Vagina (tissue), 2 donors: ENCODE measurements at regions not wholly inside any gene's neighbourhood (a gene's known extent, or its start where the extent isn't known, plus 50 kb on each side); places are given as distances from the start of the nearest gene placed in this dataset.
A peak's percentile ranks its signal among the peaks of the same experiment; 100 is the strongest.

ENCODE experiments used
- DNase-seq, 2 donors: peaks; one replicate each; pipeline ENCODE4 v3.0.0-alpha.2; 2017; ENCODE audit errors: extremely low spot score in 2 of 2
- H3K27ac ChIP-seq: fragments of 200-600 bp; sonication (generic); one replicate; pipeline ENCODE4 v1.5.1; 2019
- H3K27me3 ChIP-seq: fragments of 200-600 bp; sonication (generic); one replicate; pipeline ENCODE4 v1.5.1; 2019
- H3K36me3 ChIP-seq, 2 donors: fragments of 200-600 bp; sonication (generic); one replicate each; pipeline ENCODE4 v1.5.1; 2017 to 2019
- H3K4me1 ChIP-seq: fragments of 200-600 bp; sonication (generic); one replicate; pipeline ENCODE4 v1.5.1; 2019
- H3K4me3 ChIP-seq, 2 donors: fragments of 200-600 bp; sonication (generic); 1 replicate in 1 of 2; 2 replicates in 1 of 2; pipeline ENCODE4 v1.5.1; 2016 to 2019
- H3K9me3 ChIP-seq: fragments of 200-600 bp; sonication (generic); one replicate; pipeline ENCODE4 v1.5.1; 2019
- CTCF ChIP-seq, 3 experiments: fragments of 450-650 bp in 2 of 3; fragments of 200-600 bp in 1 of 3; sonication (generic) in 1 of 3; IDR thresholded peaks; one replicate each; pipeline ENCODE4 v1.5.1; 2017 to 2019; ENCODE audit warnings: antibody characterized with exemption in 3 of 3, mild to moderate bottlenecking in 2 of 3, moderate library complexity in 2 of 3
- POLR2A ChIP-seq, 2 donors: fragments of 450-650 bp; IDR thresholded peaks; one replicate each; pipeline ENCODE4 v1.6.1; 2017; ENCODE audit warnings: antibody characterized with exemption in 2 of 2, mild to moderate bottlenecking in 2 of 2, moderate library complexity in 2 of 2
- POLR2AphosphoS5 ChIP-seq, 2 donors: sonication (generic); formaldehyde crosslinking; IDR thresholded peaks; one replicate each; pipeline ENCODE4 v1.9.0; 2017; ENCODE audit warnings: antibody characterized with exemption in 2 of 2, mild to moderate bottlenecking in 2 of 2, low read depth in 1 of 2; ENCODE audit not compliant: insufficient read depth in 1 of 2
- intact Hi-C: fragments of 100-400 bp; cut with DNase I; formaldehyde crosslinking; loops from one replicate; pipeline ENCODE4 v1.15.1; 2023

- no peaks in the 10 kb centered on the region for H3K36me3 ChIP-seq
- no peak overlapping the region for H3K27ac ChIP-seq
- H3K4me3 ChIP-seq = no peak overlapping the region
- intact Hi-C loops = no loop called here
- no peaks in the 10 kb centered on the region for H3K27me3 ChIP-seq
- H3K9me3 ChIP-seq = no peaks in the 10 kb centered on the region
- no peak for DNase-seq
- TF ChIP-seq CTCF (IDR thresholded peaks at IDR 0.05) = no peak
- peak in 1 of 2 donors; percentile 28 for TF ChIP-seq POLR2AphosphoS5 (IDR thresholded peaks at IDR 0.05; ENCODE audit: insufficient read depth in 1 of 2, low read depth in 1 of 2)
- peaks cover 12% of the 10 kb centered on the region for H3K4me1 ChIP-seq
Observed at GRCh38 chr3:187850258-187850921, 105.1 kb upstream of the BCL6 start.

GRCh38 chr3:187852842-187853730 is 107.8 kb upstream of the BCL6 start:
- intact Hi-C loops = no loop called here
- Histone ChIP-seq H3K4me3 (no peak overlapping the region), H3K4me1 (peaks cover 18% of the 10 kb centered on the region), H3K9me3 (no peaks in the 10 kb centered on the region), H3K27me3 (no peaks in the 10 kb centered on the region), H3K27ac (peak overlapping the region; percentile 25), H3K36me3 (no peaks in the 10 kb centered on the region)
- no peak for TF ChIP-seq POLR2AphosphoS5 (IDR thresholded peaks at IDR 0.05; ENCODE audit: insufficient read depth in 1 of 2, low read depth in 1 of 2)
- TF ChIP-seq POLR2A (IDR thresholded peaks at IDR 0.05) = no peak
- no peak for TF ChIP-seq CTCF (IDR thresholded peaks at IDR 0.05)
- DNase-seq = no peak

GRCh38 chr3:187855131-187855530 is 109.9 kb upstream of the BCL6 start:
- no peak overlapping the region for H3K4me3 ChIP-seq
- no peaks in the 10 kb centered on the region for H3K9me3 ChIP-seq
- peaks cover 18% of the 10 kb centered on the region for H3K4me1 ChIP-seq
- no peak for DNase-seq
- no peaks in the 10 kb centered on the region for H3K36me3 ChIP-seq
- no peak for TF ChIP-seq CTCF (IDR thresholded peaks at IDR 0.05)
- no peak for TF ChIP-seq POLR2AphosphoS5 (IDR thresholded peaks at IDR 0.05; ENCODE audit: insufficient read depth in 1 of 2, low read depth in 1 of 2)
- intact Hi-C loops = no loop called here
- H3K27ac ChIP-seq = no peak overlapping the region
- H3K27me3 ChIP-seq = no peaks in the 10 kb centered on the region

- no peak for DNase-seq
- Histone ChIP-seq H3K4me3 (no peak overlapping the region), H3K4me1 (peaks cover 18% of the 10 kb centered on the region), H3K36me3 (no peaks in the 10 kb centered on the region), H3K27me3 (no peaks in the 10 kb centered on the region), H3K27ac (no peak overlapping the region), H3K9me3 (no peaks in the 10 kb centered on the region)
- intact Hi-C loops = no loop called here
- TF ChIP-seq POLR2AphosphoS5 (IDR thresholded peaks at IDR 0.05; ENCODE audit: insufficient read depth in 1 of 2, low read depth in 1 of 2) (no peak), POLR2A (IDR thresholded peaks at IDR 0.05) (no peak), CTCF (IDR thresholded peaks at IDR 0.05) (no peak)
Observed at GRCh38 chr3:187856555-187856954, 111.3 kb upstream of the BCL6 start.

GRCh38 chr3:187858041-187858440 is 112.8 kb upstream of the BCL6 start:
- Histone ChIP-seq H3K27ac (peak overlapping the region; percentile 33), H3K4me1 (peaks cover 10% of the 10 kb centered on the region), H3K4me3 (no peak overlapping the region), H3K36me3 (no peaks in the 10 kb centered on the region), H3K9me3 (no peaks in the 10 kb centered on the region), H3K27me3 (no peaks in the 10 kb centered on the region)
- intact Hi-C loops = no loop called here
- DNase-seq = no peak
- TF ChIP-seq POLR2AphosphoS5 (IDR thresholded peaks at IDR 0.05; ENCODE audit: insufficient read depth in 1 of 2, low read depth in 1 of 2) (peak in 1 of 2 donors; percentile 72), CTCF (IDR thresholded peaks at IDR 0.05) (peak in 1 of 3 experiments; percentile 15), POLR2A (IDR thresholded peaks at IDR 0.05) (no peak)
